ENCODE measurements at regions not wholly inside any gene's neighbourhood (a gene's known extent, or its start where the extent isn't known, plus 50 kb on each side); places are given as distances from the start of the nearest gene placed in this dataset.

GRCh38 chr12:124196236-124196635, 98.7 kb upstream of the RFLNA start:
- TF ChIP-seq POLR2A (IDR thresholded peaks at IDR 0.05) = no peak
- TF ChIP-seq, protein P1, sequence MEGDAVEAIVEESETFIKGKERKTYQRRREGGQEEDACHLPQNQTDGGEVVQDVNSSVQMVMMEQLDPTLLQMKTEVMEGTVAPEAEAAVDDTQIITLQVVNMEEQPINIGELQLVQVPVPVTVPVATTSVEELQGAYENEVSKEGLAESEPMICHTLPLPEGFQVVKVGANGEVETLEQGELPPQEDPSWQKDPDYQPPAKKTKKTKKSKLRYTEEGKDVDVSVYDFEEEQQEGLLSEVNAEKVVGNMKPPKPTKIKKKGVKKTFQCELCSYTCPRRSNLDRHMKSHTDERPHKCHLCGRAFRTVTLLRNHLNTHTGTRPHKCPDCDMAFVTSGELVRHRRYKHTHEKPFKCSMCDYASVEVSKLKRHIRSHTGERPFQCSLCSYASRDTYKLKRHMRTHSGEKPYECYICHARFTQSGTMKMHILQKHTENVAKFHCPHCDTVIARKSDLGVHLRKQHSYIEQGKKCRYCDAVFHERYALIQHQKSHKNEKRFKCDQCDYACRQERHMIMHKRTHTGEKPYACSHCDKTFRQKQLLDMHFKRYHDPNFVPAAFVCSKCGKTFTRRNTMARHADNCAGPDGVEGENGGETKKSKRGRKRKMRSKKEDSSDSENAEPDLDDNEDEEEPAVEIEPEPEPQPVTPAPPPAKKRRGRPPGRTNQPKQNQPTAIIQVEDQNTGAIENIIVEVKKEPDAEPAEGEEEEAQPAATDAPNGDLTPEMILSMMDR (IDR thresholded peaks at IDR 0.05 in 4 of 5, conservative IDR thresholded peaks at IDR 0.05 in 1 of 5) = no peak
